ENCODE measurements at regions not wholly inside any gene's neighbourhood (a gene's known extent, or its start where the extent isn't known, plus 50 kb on each side); places are given as distances from the start of the nearest gene placed in this dataset.

DNA sequence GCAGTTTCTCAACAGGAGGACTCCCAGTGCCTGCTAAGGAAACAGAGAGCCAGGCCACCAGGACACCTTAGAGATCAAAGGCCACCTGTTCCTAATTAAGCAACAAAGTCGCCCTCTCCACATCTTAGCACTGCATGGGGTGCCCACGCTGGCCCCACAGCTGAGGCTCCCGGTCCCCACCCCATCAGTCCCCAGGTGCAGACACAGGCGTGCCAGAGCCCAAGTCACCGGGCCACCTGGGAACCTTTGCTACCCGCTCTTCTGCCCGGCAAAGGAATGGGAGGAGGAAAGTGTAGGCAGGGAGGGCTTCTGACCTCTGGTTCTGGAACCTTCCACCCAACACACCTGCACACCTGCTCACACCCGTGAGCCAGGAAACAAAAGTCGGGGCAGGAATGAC lies 85.5 kb upstream of the PRR5 start:
- TF ChIP-seq, protein P1, sequence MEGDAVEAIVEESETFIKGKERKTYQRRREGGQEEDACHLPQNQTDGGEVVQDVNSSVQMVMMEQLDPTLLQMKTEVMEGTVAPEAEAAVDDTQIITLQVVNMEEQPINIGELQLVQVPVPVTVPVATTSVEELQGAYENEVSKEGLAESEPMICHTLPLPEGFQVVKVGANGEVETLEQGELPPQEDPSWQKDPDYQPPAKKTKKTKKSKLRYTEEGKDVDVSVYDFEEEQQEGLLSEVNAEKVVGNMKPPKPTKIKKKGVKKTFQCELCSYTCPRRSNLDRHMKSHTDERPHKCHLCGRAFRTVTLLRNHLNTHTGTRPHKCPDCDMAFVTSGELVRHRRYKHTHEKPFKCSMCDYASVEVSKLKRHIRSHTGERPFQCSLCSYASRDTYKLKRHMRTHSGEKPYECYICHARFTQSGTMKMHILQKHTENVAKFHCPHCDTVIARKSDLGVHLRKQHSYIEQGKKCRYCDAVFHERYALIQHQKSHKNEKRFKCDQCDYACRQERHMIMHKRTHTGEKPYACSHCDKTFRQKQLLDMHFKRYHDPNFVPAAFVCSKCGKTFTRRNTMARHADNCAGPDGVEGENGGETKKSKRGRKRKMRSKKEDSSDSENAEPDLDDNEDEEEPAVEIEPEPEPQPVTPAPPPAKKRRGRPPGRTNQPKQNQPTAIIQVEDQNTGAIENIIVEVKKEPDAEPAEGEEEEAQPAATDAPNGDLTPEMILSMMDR (IDR thresholded peaks at IDR 0.05; ENCODE audit: low read depth, low read length, missing input control), result no peak
- no peak for TF ChIP-seq SP1 (IDR thresholded peaks at IDR 0.05)
- no peak for TF ChIP-seq NR2F2 (IDR thresholded peaks at IDR 0.05)
- TF ChIP-seq, protein P2, sequence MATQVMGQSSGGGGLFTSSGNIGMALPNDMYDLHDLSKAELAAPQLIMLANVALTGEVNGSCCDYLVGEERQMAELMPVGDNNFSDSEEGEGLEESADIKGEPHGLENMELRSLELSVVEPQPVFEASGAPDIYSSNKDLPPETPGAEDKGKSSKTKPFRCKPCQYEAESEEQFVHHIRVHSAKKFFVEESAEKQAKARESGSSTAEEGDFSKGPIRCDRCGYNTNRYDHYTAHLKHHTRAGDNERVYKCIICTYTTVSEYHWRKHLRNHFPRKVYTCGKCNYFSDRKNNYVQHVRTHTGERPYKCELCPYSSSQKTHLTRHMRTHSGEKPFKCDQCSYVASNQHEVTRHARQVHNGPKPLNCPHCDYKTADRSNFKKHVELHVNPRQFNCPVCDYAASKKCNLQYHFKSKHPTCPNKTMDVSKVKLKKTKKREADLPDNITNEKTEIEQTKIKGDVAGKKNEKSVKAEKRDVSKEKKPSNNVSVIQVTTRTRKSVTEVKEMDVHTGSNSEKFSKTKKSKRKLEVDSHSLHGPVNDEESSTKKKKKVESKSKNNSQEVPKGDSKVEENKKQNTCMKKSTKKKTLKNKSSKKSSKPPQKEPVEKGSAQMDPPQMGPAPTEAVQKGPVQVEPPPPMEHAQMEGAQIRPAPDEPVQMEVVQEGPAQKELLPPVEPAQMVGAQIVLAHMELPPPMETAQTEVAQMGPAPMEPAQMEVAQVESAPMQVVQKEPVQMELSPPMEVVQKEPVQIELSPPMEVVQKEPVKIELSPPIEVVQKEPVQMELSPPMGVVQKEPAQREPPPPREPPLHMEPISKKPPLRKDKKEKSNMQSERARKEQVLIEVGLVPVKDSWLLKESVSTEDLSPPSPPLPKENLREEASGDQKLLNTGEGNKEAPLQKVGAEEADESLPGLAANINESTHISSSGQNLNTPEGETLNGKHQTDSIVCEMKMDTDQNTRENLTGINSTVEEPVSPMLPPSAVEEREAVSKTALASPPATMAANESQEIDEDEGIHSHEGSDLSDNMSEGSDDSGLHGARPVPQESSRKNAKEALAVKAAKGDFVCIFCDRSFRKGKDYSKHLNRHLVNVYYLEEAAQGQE (IDR thresholded peaks at IDR 0.05), result no peak
- TF ChIP-seq HNF4G (IDR thresholded peaks at IDR 0.05), result no peak
- TF ChIP-seq, protein P3, sequence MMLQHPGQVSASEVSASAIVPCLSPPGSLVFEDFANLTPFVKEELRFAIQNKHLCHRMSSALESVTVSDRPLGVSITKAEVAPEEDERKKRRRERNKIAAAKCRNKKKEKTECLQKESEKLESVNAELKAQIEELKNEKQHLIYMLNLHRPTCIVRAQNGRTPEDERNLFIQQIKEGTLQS (IDR thresholded peaks at IDR 0.05), result no peak
- TF ChIP-seq, protein P4, sequence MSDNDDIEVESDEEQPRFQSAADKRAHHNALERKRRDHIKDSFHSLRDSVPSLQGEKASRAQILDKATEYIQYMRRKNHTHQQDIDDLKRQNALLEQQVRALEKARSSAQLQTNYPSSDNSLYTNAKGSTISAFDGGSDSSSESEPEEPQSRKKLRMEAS (IDR thresholded peaks at IDR 0.05), result no peak

Measured in liver (tissue), 3 donors.